ENCODE measurements at regions not wholly inside any gene's neighbourhood (a gene's known extent, or its start where the extent isn't known, plus 50 kb on each side); places are given as distances from the start of the nearest gene placed in this dataset.
"Not testable (repeated sequence)": the region's sequence is repeated elsewhere in the genome, so short reads cannot be mapped to it uniquely, and the experiment has no call there.

DNA sequence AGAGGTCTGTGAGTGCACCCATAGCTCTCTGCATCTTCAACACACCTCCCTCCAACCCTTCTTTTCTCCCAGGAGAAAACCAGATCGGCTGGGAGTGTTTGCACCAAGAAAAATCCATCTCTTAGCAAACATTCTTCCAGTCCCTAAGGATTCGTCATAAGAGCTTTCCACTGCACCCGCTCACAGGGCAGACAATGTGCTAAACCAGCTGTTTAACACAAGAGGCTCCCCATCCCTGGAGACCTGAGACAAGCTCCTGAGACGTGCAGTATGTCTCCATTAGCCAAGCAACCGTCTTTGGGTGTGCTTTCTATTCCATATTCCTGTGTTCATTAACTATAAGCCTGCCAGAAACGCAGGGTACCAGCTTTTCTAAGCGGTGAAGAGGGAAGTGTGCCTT, 93.6 kb upstream of the ZNF462 start:
- DNase-seq: no peak
- TF ChIP-seq GATA1 (IDR thresholded peaks at IDR 0.05; ENCODE audit: low read depth, low read length) (no peak), POLR2A (IDR thresholded peaks at IDR 0.05; ENCODE audit: low read length) (no peak)

DNA sequence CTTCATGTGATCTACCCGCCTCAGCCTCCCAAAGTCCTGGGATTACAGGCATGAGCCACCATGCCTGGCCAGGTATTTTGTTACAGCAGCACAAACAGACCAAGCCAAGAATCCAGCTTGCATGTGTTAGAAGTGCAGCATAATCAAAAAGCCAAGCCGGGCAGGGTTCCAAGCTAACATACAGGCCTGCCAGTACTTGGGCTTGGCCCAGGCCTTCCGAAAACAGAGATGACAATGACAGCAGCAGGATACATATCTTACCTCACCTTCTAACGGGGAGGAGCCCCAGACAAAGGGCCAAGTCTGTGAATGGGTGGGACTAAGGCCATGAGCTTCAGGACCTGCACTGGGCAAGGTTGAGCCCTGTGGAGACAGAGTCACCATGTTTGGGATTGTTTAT, 91.4 kb upstream of the ZNF462 start:
- TF ChIP-seq GATA1 (IDR thresholded peaks at IDR 0.05; ENCODE audit: low read depth, low read length) (no peak), POLR2A (IDR thresholded peaks at IDR 0.05; ENCODE audit: low read length) (no peak)
- no peak for DNase-seq

DNA sequence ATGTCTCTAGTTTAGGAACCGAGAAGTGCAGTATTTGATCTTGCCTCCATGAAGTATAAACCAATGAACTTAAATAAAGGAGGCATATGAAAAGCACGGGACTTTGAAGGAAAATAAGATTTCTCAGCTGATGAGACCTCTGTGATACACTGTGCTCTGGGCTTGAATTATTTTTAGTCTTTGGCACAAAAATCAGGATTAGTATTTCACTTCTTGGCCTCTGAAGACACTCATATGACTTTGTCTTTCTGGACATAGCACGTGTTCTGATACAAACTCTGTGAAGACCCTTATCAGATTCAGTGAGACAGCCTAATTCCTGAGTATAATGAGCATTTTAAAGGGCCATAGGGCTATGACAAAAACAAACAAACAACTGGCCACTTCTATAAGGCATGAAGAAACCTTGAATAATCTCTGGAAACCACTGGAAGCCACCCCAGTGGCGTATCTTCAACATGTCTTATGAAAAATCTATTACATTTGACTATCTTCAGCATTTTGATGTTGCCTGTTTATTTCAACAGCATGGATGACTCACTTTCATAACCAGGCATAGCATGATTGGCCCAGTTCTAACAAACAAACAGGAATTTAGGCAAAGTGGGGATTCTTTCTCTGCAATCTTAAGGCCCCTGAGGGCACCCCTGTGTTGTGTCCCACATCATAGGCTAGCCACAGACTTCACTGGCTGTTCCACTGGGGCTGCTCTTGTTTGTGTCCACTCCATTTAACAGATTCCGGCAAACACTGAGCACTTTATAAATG, 90.3 kb upstream of the ZNF462 start:
- TF ChIP-seq POLR2A (IDR thresholded peaks at IDR 0.05; ENCODE audit: low read length) (no peak), GATA1 (IDR thresholded peaks at IDR 0.05; ENCODE audit: low read depth, low read length) (no peak)
- DNase-seq: no peak

DNA sequence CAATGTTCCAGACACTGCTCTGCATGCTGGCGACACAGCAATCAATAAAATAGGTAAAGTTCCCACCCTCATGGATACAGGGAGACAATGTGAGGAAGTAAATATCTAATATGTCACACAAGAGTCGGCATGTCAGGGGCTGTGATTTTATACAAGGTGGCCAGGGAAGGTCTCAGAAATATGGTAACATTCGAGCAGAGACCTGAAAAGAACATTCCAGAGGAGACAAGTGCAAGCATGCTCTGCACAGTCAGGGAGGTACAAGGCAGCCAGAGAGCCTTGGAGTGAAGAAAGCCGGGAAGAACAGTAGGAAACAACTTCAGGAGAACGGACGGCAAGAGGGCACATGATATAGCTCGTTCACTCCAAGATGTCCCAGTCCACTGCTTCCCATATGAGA, 89.2 kb upstream of the ZNF462 start:
- no peak for TF ChIP-seq GATA1 (IDR thresholded peaks at IDR 0.05; ENCODE audit: low read depth, low read length)
- DNase-seq: no peak

DNA sequence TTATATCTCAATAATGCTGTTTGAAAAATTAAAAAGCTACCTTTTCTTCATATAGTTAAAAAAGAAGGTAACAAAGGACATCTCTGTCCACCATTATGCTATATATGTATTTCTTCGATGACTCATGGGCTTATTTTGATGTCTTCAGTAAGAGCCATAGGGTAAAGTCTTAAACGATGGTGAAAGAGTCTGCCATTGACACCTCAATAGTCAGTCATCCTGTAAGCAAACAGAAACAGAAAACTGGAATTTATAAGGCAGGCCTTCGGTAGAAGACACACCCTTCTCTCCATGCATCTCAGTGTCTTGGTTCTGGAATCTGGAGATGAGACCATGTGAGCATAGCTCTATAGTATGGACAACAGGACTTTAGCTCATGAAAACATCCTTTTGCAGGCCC, 87.0 kb upstream of the ZNF462 start:
- TF ChIP-seq POLR2A (IDR thresholded peaks at IDR 0.05; ENCODE audit: low read length): no peak
- TF ChIP-seq GATA1 (IDR thresholded peaks at IDR 0.05; ENCODE audit: low read depth, low read length): no peak
- no peak for DNase-seq

DNA sequence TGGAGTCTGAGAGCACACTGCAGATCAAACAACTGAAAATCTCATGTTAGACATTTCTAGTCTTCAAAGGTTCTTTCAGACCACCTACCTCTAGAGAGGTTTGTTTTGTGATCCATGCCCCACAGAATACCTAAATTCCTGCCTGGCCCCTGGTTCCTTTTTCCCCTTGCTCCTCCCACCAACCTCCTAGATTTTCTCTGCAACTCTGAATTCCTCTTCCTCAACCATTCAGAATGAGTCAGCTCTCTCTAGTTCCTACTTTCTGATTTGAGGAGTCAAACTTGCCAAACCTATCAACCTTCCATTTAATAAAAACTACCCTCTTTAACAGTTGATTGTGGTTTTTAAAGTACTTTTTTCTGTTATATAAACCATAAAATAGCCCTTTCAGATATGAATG, 83.2 kb upstream of the ZNF462 start:
- no peak for DNase-seq

DNA sequence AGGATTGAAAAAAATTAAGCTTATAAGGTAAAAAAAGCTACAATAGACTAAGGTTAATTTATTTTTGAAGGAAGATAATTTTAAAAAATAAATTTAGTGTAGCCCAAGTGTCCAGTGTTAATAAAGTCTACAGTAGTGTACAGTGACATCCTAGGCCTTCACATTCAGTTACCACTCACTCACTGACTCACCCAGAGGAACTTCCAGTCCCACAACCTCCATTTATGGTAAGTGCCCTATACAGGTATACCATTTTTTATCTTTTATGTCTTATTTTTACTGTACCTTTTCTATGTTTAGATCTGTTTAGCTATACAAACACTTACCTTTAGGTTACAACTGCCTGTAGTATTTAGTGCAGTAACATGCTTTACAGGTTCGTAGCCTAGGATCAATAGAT, 79.8 kb upstream of the ZNF462 start:
- TF ChIP-seq GATA1 (IDR thresholded peaks at IDR 0.05; ENCODE audit: low read depth, low read length) (no peak), POLR2A (IDR thresholded peaks at IDR 0.05; ENCODE audit: low read length) (no peak)

More for the DNA sequence above, 83.2 kb upstream of the ZNF462 start:
- TF ChIP-seq POLR2A (IDR thresholded peaks at IDR 0.05; ENCODE audit: low read length): no peak
- TF ChIP-seq GATA1 (IDR thresholded peaks at IDR 0.05; ENCODE audit: low read depth, low read length): no peak

DNA sequence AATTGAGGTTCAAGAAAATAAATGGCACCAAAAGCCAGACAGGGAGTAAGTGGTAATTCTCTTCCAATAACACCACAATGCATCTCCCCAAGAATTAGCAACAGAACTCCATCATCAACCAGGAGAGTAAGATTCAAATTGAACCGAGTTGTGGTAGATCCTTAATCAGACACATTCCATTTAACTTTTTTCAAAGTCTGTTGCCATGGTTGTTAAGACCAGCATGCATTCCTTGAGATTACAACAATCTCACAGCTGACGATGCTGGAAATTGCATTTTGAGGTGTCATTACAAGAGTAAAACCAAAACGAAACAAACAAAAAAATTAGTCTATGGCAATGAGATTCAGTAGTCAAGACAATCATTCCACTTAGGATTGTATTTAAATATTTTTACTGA, 78.9 kb upstream of the ZNF462 start:
- no peak for TF ChIP-seq POLR2A (IDR thresholded peaks at IDR 0.05; ENCODE audit: low read length)
- no peak for TF ChIP-seq GATA1 (IDR thresholded peaks at IDR 0.05; ENCODE audit: low read depth, low read length)
- DNase-seq: no peak

More for the DNA sequence above, 79.8 kb upstream of the ZNF462 start:
- DNase-seq: no peak

DNA sequence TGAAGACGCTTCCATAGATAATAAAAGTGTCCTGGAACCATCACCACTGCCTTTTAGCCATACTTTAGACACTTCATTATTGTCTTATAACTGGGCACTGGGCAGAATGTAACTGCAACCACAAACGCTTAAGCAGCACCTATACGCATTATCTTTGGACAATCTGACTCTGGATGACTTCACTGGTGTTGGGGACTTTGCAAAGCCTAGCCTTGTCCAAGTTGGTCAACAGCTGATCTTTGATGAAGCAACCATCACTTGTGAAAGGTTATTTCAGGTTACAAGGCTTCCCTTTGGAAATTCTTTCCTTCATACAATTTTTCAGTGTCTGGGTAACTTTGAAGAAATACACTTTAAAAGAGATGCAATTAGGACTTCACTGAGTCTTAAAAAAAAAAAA, 77.8 kb upstream of the ZNF462 start:
- DNase-seq: no peak
- TF ChIP-seq GATA1 (IDR thresholded peaks at IDR 0.05; ENCODE audit: low read depth, low read length) (no peak), POLR2A (IDR thresholded peaks at IDR 0.05; ENCODE audit: low read length) (no peak)

DNA sequence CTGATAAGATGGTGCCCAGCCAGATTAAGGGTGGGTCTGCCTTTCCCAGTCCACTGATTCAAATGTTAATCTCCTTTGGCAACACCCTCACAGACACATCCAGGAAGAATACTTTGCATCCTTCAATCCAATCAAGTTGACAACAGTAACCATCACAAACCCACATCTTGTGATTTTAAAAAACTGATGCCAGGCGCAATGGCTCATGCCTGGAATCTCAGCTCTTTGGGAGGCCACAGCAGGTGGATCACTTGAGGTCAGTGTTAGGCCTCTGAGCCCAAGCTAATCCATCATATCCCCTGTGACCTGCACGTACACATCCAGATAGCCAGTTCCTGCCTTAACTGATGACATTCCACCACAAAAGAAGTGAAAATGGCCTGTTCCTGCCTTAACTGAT, 74.9 kb upstream of the ZNF462 start:
- not testable (repeated sequence) for DNase-seq

DNA sequence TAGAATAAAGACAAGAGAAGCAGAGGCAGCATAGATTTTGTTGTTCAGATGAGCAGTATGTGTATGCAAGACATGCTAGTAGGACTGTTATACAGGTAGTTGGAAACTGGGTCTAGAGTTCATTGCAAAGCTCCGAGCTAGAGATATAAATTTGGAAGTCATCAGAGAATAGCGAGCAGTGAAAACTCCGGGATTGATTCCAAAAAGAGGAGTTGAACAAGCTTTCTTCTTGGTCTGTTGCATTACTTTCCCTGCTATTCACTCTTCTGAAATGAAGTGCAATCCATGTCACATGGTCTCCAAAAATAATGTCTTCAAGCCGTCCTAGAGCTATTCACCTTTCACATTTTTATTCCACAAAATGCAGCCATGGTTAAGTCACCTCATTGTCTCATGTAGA, 67.9 kb upstream of the ZNF462 start:
- DNase-seq: no peak

DNA sequence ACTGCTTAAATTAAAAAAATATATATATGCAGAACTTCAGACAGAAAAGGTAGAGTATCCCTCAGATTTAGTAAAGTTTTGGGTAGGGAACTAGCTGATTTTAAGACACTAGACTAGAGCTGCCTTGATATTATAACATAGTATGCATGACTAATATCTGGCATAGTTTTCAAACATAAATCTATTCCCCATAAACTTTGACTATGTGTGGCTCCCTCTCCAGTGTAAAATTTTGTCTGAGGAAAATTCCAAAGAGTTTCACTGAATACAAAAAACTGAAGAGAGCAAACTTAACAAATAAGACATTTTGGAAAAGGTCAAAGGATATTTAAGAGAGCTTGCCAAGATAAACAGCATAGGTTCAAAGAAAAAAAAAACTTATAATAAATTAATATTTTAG, 66.2 kb upstream of the ZNF462 start:
- TF ChIP-seq POLR2A (IDR thresholded peaks at IDR 0.05; ENCODE audit: low read length): no peak
- TF ChIP-seq GATA1 (IDR thresholded peaks at IDR 0.05; ENCODE audit: low read depth, low read length): no peak
- no peak for DNase-seq

More for the DNA sequence above, 67.9 kb upstream of the ZNF462 start:
- TF ChIP-seq POLR2A (IDR thresholded peaks at IDR 0.05; ENCODE audit: low read length) (no peak), GATA1 (IDR thresholded peaks at IDR 0.05; ENCODE audit: low read depth, low read length) (no peak)

DNA sequence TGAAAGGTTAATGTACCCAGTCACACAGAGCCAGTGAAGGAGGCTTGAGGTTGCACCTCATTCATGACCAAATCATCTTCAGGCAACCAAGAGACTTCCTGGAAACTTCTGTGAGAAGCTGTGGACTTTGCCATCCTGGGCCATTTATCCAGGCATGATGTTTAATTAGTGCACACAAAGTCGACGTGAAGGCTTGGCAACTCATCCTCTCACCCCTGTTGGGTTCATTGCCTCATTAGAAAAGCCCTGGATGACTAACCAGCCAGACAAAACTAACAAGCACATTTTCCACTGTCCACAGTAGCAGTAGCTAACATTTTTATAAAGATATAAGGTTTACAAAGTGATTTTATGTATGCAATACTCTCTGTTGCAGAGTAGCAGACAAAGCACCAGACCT, 65.7 kb upstream of the ZNF462 start:
- no peak for TF ChIP-seq GATA1 (IDR thresholded peaks at IDR 0.05; ENCODE audit: low read depth, low read length)
- DNase-seq: no peak

DNA sequence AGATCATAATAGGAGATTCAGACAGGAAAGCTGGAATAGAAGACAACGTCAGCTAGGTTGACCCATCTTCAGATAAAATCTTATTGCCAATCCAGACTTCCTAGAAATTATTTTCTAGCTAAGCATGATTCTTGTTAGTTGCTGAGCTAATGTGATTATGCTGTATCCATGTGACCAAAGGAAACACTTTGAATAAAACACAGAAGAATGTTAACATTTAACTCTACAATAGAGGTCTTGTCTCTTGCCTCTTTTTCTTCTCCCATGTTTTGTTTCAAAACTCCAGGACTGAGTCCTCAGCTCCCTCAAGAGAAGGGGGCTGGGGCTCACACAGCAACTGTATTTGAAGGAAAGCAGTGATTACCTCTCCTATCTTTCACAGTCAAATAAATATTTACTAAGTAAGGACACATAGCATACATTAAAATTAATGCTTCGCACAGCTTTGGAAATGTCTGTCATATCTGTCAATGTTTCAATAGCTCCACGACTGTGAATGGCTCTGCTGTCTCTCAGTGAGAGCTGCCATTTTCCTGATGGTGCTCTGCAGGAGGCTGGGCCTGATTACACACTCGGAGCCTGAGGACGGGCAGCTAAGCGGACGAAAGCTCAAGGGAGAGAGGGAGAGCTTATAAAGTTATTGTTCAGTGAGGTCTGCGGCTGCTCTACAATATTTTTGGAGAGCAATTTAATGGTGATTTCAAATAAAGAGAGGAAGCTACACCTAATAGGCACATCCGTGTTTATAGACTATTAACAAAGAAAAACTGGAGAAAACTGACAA, 64.8 kb upstream of the ZNF462 start:
- TF ChIP-seq POLR2A (IDR thresholded peaks at IDR 0.05; ENCODE audit: low read length) (no peak), GATA1 (IDR thresholded peaks at IDR 0.05; ENCODE audit: low read depth, low read length) (no peak)
- DNase-seq: no peak

DNA sequence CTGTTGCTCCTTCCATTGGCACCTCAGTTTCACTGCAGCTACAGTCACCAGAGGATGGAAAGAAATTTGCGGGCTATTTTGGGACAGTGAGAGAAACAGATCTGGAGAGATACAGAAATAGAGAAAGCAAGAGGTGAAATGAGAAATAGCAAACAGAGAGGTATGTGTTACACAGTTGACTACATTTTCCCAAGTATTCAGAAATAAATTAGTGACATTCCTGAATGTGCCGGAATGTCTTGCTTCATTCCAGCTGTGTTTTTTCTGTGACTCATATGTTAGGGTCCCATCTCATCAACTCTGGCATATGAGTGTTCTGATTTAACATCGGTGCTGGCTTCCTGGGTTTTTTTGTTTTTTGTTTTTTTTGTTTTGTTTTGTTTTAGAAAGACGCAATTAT, 63.8 kb upstream of the ZNF462 start:
- DNase-seq: no peak
- TF ChIP-seq POLR2A (IDR thresholded peaks at IDR 0.05; ENCODE audit: low read length) (no peak), GATA1 (IDR thresholded peaks at IDR 0.05; ENCODE audit: low read depth, low read length) (no peak)
